Body of pancreas (tissue), 4 donors: ENCODE measurements at regions not wholly inside any gene's neighbourhood (a gene's known extent, or its start where the extent isn't known, plus 50 kb on each side); places are given as distances from the start of the nearest gene placed in this dataset.

Experiments
- ATAC-seq: fragments of 150-250 bp; one replicate; pipeline ENCODE4 v1.9.1; 2016
- DNase-seq, 4 donors: peaks; one replicate each; pipeline ENCODE4 v3.0.0-alpha.2; 2019
- H3K27ac ChIP-seq, 4 donors: fragments of 200-600 bp; sonication (generic); 1 replicate in 3 of 4; 2 replicates in 1 of 4; pipeline versions ENCODE4 v1.5.1 to v1.6.1; 2016 to 2019; ENCODE audit warnings: mild to moderate bottlenecking in 1 of 4, mixed read lengths in 1 of 4, moderate library complexity in 1 of 4
- H3K27me3 ChIP-seq, 2 donors: fragments of 200-600 bp; sonication (generic); one replicate each; pipeline ENCODE4 v1.6.0; 2016; ENCODE audit warnings: mild to moderate bottlenecking in 1 of 2
- H3K36me3 ChIP-seq, 2 donors: fragments of 200-600 bp; sonication (generic); replicated peaks in 1 of 2; 2 replicates each; pipeline ENCODE4 v1.5.1; 2016; ENCODE audit warnings: low read depth in 2 of 2; ENCODE audit not compliant: insufficient read depth in 1 of 2
- H3K4me1 ChIP-seq: fragments of 200-600 bp; sonication (generic); one replicate; pipeline ENCODE4 v1.6.0; 2016
- H3K4me3 ChIP-seq, 2 donors: fragments of 200-600 bp; sonication (generic); 1 replicate in 1 of 2; 2 replicates in 1 of 2; pipeline ENCODE4 v1.5.1; 2016 to 2019
- H3K9me3 ChIP-seq, 3 donors: fragments of 200-600 bp; sonication (generic); 1 replicate in 2 of 3; 2 replicates in 1 of 3; pipeline ENCODE4 v1.5.1; 2016
- POLR2A ChIP-seq, 3 donors: fragments of 450-650 bp; IDR thresholded peaks; one replicate each; pipeline ENCODE4 v1.6.1; 2016; ENCODE audit warnings: antibody characterized with exemption in 3 of 3, mild to moderate bottlenecking in 2 of 3
- WGBS, 2 donors: methylation state at CpG; one replicate each; pipeline ENCODE4 v1.1.5; 2017; 5-methylcytosine and 5-hydroxymethylcytosine counted together
- intact Hi-C: fragments of 100-400 bp; cut with DNase I; formaldehyde crosslinking; loops from one replicate; pipeline ENCODE4 v1.15.1; 2023
- TF ChIP-seq, protein P1 (sequence below), 7 experiments: fragments of 450-650 bp in 4 of 7; fragments of 200-600 bp in 3 of 7; sonication (generic) in 3 of 7; IDR thresholded peaks; one replicate each; pipeline ENCODE4 v1.5.1; 2016 to 2019; ENCODE audit warnings: antibody characterized with exemption in 7 of 7

DNA sequence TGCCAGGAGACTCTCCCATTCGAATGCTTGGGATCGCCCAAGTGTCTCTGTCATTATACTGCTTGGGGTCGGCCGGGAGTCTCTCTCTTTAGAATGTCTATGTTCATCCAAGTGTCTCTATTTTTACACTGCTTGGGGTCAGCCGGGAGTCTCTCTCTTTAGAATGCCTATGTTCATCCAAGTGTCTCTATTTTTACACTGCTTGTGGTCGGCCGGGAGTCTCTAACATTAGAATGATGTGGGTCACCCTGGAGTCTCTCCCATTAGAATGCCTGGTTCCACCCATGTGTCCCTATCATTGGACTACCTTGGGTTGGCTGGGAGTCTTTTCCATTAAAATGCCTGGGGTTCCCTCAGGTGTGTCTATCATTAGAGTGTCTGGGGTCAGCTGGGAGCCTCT, 2230.4 kb downstream of the TP53TG3F start:
- TF ChIP-seq, protein P1, sequence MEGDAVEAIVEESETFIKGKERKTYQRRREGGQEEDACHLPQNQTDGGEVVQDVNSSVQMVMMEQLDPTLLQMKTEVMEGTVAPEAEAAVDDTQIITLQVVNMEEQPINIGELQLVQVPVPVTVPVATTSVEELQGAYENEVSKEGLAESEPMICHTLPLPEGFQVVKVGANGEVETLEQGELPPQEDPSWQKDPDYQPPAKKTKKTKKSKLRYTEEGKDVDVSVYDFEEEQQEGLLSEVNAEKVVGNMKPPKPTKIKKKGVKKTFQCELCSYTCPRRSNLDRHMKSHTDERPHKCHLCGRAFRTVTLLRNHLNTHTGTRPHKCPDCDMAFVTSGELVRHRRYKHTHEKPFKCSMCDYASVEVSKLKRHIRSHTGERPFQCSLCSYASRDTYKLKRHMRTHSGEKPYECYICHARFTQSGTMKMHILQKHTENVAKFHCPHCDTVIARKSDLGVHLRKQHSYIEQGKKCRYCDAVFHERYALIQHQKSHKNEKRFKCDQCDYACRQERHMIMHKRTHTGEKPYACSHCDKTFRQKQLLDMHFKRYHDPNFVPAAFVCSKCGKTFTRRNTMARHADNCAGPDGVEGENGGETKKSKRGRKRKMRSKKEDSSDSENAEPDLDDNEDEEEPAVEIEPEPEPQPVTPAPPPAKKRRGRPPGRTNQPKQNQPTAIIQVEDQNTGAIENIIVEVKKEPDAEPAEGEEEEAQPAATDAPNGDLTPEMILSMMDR (IDR thresholded peaks at IDR 0.05), result no peak
- no peak for TF ChIP-seq POLR2A (IDR thresholded peaks at IDR 0.05)
- H3K27me3 ChIP-seq, result no peaks in the 10 kb centered on the region
- no peak for DNase-seq
- no peaks in the 10 kb centered on the region for H3K36me3 ChIP-seq
- no peaks in the 10 kb centered on the region for H3K4me1 ChIP-seq
- peaks cover 0 to 15% (median 0%) of the 10 kb centered on the region in 3 donors for H3K9me3 ChIP-seq
- 58 to 69% methylated on average over 7 of the region's 7 CpGs for WGBS, 2 donors
- no peak overlapping the region for H3K4me3 ChIP-seq
- no peak for ATAC-seq
- intact Hi-C loops, result no loop called here
- no peak overlapping the region for H3K27ac ChIP-seq

DNA sequence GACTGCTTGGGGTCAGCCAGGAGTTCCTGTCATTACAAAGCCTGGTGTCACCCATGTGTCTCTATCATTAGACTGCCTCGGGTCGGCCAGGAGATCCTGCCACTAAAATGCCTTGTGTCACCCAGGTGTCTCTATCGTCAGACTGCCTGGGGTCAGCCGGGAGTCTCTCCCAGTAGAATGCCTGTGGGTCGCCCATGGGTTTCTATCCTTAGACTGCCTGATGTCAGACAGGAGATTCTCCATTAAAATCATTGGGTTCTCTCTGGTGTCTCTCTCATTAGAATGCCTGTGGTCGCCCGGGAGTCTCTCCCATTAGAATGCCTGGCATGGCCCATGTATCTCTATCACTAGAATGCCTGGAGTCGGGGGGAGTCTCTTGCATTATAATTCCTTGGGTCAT, 2231.0 kb downstream of the TP53TG3F start:
- intact Hi-C loops, result no loop called here
- Histone ChIP-seq H3K9me3 (peaks cover 0 to 10% (median 0%) of the 10 kb centered on the region in 3 donors), H3K4me3 (no peak overlapping the region), H3K4me1 (no peaks in the 10 kb centered on the region), H3K36me3 (no peaks in the 10 kb centered on the region), H3K27ac (no peak overlapping the region), H3K27me3 (no peaks in the 10 kb centered on the region)
- DNase-seq (no peak), ATAC-seq (no peak)
- 54 to 72% methylated on average over 6 to 8 of the region's 8 CpGs for WGBS, 2 donors
- no peak for TF ChIP-seq POLR2A (IDR thresholded peaks at IDR 0.05)
- TF ChIP-seq, protein P1 (IDR thresholded peaks at IDR 0.05), result no peak

DNA sequence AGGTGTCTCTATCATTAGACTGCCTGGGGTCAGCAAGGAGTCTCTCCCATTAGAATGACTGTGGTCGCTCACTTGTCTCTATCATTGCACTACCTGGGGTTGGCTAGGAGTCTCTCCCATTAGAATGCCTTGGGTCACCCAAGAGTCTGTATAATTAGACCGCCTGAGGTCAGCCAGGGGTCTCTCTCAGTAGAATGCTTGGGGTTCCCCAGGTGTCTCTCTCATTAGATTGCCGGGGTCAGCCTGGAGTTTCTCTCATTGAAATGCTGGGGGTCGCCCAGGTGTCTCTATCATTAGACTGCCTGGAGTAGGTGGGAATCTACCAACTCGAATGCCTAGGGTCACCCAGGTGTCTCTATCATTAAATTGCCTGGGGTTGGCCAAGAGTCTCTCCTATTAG, 2231.6 kb downstream of the TP53TG3F start:
- TF ChIP-seq POLR2A (IDR thresholded peaks at IDR 0.05), result no peak
- TF ChIP-seq, protein P1 (IDR thresholded peaks at IDR 0.05), result no peak
- no peak for DNase-seq
- no peaks in the 10 kb centered on the region for H3K36me3 ChIP-seq
- no peak overlapping the region for H3K27ac ChIP-seq
- no peaks in the 10 kb centered on the region for H3K27me3 ChIP-seq
- peaks cover 0 to 10% (median 0%) of the 10 kb centered on the region in 3 donors for H3K9me3 ChIP-seq
- 42% methylated on average over 4 to 5 of the region's 5 CpGs for WGBS, 2 donors
- no peaks in the 10 kb centered on the region for H3K4me1 ChIP-seq
- no peak overlapping the region for H3K4me3 ChIP-seq
- no peak for ATAC-seq
- intact Hi-C loops, result no loop called here

DNA sequence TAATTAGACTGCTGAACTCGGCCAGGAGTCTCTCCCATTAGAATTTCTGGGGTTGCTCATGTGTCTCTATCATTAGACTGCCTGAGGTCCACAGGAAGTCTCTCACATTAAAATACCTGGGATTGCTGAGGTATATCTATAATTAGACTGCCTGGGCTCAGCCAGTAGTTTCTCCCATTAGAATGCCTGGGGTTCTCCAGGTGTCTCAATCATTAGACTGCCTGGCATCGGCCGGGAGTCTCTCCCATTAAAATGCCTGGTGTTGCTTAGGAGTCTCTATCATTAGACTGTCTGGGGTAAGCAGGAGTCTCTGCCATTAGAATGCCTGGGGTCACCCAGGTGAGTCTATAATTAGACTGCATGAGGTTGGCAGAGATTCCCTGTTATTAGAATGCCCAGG, 2233.4 kb downstream of the TP53TG3F start:
- intact Hi-C loops, result no loop called here
- Histone ChIP-seq H3K9me3 (peaks cover 0 to 10% (median 0%) of the 10 kb centered on the region in 3 donors), H3K27me3 (no peaks in the 10 kb centered on the region)

DNA sequence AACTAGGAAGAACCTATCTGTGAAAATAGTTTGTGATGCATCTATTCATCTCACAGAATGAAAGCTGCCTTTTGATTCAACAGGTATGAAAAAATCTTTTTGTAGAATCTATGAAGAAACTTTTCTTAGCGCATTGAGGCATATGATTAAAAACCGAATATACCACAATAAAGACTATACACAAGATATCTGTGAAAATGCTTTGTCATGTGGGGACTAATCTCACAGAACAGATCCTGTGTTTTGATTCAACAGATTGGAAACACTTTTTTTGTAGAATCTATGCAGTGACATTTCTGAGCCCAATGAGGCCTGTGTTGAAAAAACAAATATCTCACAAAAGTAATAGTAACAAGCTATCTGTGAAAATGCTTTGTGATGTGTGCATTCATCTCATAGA, 2247.5 kb downstream of the TP53TG3F start:
- H3K27me3 ChIP-seq, result no peaks in the 10 kb centered on the region
- H3K27ac ChIP-seq, result no peak overlapping the region
- intact Hi-C loops, result no loop called here
- WGBS, 2 donors, result 78 to 82% methylated on average over 2 of the region's 2 CpGs
- DNase-seq (no peak), ATAC-seq (no peak)
- peaks cover 0 to 5% (median 2%) of the 10 kb centered on the region in 3 donors for H3K9me3 ChIP-seq
- no peaks in the 10 kb centered on the region for H3K4me1 ChIP-seq
- TF ChIP-seq POLR2A (IDR thresholded peaks at IDR 0.05), result no peak
- TF ChIP-seq, protein P1 (IDR thresholded peaks at IDR 0.05), result no peak
- H3K36me3 ChIP-seq, result no peaks in the 10 kb centered on the region
- no peak overlapping the region for H3K4me3 ChIP-seq

More for the DNA sequence above, 2233.4 kb downstream of the TP53TG3F start:
- H3K4me3 ChIP-seq, result no peak overlapping the region
- TF ChIP-seq POLR2A (IDR thresholded peaks at IDR 0.05), result no peak
- TF ChIP-seq, protein P1 (IDR thresholded peaks at IDR 0.05), result no peak
- 41 to 70% methylated on average over 3 of the region's 3 CpGs for WGBS, 2 donors
- ATAC-seq, result no peak
- H3K27ac ChIP-seq, result no peak overlapping the region
- no peak for DNase-seq
- H3K36me3 ChIP-seq, result no peaks in the 10 kb centered on the region
- H3K4me1 ChIP-seq, result no peaks in the 10 kb centered on the region
